ENCODE measurements at regions not wholly inside any gene's neighbourhood (a gene's known extent, or its start where the extent isn't known, plus 50 kb on each side); places are given as distances from the start of the nearest gene placed in this dataset.

GRCh38 chr11:71194710-71195109 lies 57.7 kb downstream of the SHANK2 start:
- TF ChIP-seq CTCF (conservative IDR thresholded peaks at IDR 0.05; ENCODE audit: low read depth, low read length) (no peak), EZH2 (IDR thresholded peaks at IDR 0.05; ENCODE audit: low read length, unreplicated experiment) (no peak)
